Activated CD4-positive, alpha-beta T cell treated with anti-CD3 and anti-CD28 coated beads, Interleukin-2, amount 50 U/mL, for 48 hours (primary cell): ENCODE measurements at regions not wholly inside any gene's neighbourhood (a gene's known extent, or its start where the extent isn't known, plus 50 kb on each side); places are given as distances from the start of the nearest gene placed in this dataset.

Experiments used
- DNase-seq, 2 experiments: peaks; one replicate each; pipeline ENCODE4 v3.0.0-alpha.2; 2020

DNA sequence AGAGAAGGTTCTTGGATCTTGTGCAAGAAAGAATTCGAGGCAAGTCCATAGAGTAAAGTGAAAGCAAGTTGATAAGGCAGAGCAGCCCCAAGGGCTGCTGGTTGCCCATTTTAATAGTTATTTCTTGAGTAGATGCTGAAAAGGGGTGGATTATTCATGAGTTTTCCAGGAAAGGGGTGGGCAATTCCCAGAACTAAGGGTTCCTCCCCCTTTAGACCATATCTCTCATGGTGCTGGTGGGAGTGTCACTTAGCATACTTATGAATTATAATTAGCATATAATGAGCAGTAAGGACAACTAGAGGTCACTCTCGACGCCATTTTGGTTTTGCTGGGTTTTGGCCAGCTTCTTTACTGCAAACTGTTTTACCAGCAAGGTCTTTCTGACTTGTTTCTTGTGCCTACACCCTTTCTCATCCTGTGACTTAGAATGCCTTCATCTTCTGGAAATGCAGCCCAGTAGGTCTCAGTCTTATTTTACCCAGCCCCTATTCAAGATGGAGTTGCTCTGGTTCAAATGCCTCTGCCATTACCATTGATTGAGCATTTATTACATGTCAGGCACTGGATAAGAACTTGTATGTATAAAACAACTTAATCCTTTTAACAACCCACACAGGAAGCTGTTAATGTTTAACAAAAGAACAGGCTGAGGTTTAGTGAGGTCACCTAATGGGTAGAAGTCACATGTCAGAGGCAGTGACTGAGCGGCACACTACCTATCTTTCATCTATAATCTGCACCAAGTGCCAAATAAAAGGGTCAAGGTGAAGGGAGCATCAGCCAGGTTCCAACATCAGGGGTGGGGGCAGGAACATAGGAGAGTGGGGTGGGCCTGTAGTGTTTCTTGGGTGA lies 250.9 kb downstream of the ICOS start:
- no peak for DNase-seq

DNA sequence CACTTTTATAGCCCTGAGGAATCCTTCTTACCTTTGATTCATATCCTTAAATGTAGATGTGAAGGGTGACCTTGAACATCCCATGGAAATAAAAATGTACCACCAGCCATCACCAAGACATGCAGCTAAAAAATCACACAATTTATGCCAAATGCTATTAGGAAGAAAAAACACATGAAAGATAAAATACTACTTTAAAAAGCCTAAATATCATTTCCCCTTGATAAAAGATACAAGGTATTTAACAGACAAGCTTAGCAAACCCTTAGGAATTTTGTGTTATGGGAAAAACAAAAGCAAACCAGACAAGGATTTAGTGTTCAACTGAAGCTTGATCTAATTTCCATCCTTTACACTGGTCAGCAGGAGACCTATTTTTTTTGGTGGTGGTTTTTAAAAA lies 255.0 kb downstream of the ICOS start:
- DNase-seq: no peak

DNA sequence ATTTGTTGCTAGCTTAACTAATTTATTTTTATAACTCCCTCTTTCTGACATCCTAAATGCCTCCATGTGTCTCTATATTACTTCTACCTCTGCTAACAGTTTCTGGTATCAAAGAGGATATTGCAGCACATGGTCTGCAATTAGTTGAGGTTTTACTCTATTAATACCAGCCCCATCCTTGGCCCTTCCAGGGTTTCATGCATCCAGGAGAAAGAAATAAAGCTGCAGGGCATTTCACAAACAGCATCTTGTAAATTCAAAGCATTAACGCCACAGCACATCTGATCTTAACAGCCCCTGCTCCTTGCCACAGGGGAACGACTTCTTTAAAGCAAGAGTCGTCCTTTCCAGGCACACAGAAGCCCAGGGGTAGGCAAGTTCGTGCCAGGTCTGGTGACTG lies 258.9 kb downstream of the ICOS start:
- no peak for DNase-seq

DNA sequence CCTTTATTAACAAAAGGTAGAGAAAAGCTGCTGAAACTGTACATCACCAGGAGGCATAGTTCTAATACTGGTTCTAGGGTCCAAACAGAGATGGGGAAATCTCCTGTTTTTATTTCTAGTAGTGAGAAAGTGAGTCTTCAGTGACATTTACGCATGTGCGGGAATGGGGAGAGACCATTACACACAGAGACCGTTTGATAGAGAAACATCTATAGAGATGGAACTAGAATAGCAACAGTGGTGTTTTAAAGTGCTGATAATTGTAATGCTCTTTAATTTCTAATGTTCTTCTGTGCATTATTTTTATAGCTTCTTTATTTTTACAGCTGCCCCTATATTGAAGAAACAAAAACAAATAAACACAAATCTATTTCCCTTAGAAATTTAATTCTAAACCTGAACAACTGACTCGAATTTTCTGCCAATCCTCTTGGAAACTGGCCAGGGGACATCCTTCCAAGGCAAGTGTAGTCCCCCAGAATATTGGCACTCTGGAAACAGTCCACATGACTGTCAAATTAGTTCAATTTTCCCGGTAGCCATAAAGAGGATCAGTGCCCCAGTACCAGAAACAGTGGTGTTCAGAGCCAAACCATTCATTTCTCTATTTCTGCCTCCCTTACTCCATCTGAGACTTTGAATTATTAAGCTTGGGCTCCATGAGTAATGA lies 260.9 kb downstream of the ICOS start:
- no peak for DNase-seq

DNA sequence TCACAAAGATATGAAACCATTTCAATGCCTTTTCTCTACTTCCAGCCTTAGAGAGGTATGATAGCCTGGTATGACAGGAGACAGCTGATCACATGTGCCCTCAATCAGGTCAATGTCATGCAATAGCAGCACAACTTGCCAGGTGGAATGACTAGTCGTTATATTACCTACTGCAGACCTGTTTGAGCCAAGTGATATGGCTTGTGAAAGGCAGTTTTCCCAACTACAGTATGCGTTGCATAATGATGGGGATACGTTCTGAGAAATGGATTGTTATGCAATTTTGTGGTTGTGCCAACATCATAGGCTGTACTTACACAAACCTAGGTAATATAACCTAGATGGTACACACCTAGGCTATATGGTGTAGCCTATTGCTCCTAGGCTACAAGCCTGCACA lies 262.8 kb downstream of the ICOS start:
- DNase-seq: no peak

DNA sequence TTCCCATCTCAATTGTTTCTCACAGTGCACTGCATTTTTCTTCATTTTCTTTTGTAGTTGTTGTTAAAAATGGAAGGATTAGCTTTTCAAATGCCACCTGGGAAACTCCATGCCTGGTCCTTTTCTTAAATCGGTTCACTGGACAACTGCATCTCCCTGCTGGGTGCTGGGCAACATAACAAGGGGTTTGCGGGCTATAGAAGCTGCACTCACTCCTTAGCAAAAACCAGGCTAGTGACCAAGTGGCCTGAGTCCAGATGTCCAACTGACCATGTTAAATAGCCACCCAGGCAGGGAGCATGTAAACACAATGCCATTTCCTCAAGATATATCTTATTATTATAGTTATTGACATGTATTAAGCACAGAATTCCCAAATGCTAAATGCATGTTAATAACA lies 264.9 kb downstream of the ICOS start:
- DNase-seq: no peak

DNA sequence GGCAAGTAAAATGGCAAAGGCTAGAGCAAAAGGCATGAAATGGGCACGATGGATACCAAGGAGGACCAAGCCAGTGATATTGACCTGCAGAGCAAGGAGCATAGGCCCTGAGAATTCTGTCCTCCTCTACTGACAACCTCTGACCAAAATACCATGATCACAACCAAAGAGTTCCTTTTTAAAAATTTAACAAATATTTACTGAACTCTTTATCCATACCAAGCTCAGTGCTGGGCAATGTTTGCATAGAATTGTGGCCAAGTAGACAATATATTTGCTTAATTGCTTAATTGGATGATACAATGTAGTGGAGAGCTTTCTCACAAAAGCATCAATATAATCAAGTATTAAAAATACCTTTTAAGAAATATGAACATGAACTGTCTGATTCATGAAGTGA lies 265.7 kb downstream of the ICOS start:
- DNase-seq: no peak

DNA sequence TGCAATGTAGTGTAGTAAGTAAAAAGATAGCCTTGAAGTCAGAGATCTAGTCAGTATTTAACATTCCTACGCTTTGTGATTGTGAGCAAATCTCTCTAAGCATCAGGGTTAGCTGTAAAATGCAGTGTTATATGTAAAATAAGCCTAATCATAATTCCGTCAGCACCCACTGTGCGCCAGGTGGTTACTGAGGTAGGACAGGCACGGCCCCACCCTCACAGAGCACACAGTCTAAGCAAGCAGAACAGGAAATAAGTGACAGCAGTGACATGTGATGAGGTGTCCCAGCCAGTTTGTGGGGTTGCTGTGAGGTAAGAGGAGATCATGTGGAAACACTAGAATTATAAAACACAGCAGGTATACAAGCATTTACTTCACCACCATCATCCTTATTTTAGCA lies 267.1 kb downstream of the ICOS start:
- no peak for DNase-seq

DNA sequence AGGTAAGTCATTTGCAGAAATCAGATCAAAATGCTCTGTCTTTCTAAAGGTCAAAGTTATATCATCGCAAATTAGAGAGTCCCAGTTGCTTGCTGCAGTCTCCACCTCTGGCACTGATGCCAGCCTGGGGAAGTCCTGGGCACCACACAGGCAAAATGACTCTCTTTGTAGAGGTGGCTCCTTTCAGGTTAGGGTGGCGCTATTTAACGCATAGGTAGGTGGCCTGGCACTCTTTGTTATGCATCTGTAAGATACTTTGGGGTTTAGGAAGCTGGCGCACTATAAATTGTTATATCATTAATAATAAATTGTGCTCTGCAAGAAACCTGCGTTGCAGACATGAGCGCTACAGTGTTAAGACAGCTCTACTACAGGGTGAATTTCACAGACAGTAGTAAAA lies 268.5 kb downstream of the ICOS start:
- no peak for DNase-seq

DNA sequence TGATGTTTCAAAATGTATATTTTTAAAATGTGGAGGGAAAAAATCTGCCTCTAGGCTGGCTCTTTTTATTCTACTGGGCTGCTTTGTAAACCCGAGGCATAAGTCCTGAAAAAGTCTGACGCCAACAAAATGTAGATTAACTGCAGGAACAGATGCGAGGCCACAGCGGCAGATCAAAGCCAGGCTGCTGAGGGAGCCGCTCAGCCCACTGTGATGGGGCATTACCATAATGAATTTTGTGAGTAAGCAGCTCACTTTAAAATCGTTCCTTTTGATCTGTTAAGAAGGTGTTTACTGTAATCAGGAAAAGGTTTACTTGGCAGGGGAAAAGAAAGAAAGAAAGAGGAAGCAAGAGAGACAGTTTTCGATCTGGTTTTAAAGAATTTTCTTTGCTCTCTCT lies 269.0 kb downstream of the ICOS start:
- no peak for DNase-seq

DNA sequence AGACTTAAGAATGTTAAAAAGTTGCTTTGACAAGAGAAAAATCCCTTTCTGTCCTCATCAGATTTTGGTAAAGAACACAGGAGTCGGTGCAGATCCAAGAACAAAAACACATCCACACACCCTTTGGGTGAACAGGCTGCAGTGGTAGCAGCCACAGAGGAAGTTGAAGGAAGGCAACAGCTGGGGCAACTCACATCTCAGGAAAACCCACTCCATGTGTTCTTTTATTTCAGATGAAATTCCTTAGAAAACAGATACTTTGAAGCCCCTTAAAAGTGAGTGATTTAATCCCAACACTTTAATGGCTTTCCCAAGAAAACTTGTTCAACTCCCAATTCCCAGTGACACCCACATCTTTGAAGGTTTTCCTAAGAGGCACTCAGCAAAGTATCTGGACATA lies 271.3 kb downstream of the ICOS start:
- no peak for DNase-seq

DNA sequence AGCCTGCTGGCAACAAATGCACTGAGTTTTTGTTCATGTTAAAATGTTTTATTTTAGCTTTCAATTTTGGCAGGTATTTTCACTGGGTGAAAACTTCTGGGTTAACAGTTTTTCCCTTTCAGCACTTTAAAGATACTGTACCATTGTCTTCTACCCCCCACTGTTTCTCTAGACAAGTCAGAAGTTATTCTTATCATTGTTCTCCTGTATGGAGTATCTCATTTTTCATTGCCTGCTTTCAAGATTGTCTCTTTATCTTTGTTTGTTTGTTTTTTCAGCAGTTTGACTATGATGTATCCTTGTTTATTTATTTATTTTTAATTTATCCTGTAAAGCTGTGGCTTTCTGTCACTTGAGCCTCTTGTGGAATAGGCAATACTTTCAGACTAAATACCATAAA lies 277.0 kb downstream of the ICOS start:
- DNase-seq: no peak

DNA sequence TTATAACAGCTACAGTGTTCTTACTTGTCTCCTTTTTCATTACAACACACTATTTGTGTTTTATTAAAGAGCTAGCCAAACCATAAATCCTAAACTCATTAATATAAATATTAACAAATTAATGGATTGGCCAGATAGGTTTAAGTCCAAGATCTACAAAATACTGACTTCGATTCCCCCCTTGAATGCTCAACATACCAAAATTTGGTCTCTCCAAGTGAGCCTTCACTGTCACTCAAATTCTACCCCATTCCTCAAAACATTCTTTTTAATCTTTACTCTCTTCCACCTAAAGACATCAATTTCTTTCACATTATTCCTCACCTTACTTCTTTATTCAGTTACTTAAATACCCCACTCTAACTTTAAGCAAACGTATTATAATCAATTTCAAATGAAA lies 281.5 kb downstream of the ICOS start:
- no peak for DNase-seq

DNA sequence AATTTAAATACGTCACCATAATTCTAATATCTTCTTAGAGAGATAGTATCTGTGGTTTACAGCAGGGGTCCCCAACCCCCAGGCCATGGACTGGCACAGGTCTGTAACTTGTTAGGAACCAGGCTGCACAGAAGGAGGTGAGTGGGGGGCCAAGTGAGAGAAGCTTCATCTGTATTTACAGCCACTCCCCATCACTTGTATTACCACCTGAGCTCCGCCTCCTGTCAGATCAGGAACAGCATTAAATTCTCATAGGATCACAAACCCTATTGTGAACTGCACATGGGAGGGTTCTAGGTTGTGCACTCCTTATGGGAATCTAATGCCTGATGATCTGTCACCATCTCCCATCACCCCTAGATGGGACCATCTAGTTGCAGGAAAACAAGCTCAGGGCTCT lies 282.6 kb downstream of the ICOS start:
- no peak for DNase-seq

DNA sequence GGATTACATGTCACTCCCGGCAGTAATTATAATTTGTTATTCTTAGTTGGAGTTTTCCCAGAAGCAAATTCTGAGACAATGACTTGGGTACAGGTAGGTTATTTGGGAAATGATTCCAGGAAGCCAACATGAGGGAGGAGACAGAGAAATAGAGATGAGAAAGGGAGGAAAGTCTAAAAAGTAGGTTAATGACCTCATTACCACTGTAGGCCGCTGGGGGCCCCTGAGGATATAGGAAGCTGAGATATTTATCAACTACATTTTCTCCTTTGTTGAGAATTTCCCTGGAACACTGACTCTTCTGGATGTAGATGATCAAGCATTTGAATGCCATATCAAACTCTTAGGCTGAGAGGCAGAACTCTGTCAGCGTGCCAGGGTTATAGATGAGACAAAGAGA lies 284.3 kb downstream of the ICOS start:
- no peak for DNase-seq

DNA sequence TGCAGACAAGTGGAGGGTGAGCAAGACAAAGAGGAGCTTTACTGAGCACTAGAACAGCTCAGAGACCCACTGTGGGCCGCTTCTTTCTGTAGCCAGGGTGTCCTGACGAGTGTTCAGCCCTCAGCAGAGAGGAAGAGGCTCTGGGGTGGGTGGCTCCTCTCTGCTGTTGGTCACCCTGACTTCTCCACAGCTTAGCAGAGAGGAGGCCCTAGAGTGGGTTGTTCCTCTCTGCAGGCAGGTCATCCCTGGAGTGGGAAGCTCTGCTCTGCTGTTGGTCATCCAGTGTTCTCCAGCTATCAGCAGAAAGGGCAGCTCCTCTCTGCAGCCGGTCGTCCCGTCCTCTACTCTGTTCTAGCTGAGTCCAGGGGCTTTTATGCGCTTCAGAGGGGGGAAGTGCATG lies 286.5 kb downstream of the ICOS start:
- DNase-seq: no peak

DNA sequence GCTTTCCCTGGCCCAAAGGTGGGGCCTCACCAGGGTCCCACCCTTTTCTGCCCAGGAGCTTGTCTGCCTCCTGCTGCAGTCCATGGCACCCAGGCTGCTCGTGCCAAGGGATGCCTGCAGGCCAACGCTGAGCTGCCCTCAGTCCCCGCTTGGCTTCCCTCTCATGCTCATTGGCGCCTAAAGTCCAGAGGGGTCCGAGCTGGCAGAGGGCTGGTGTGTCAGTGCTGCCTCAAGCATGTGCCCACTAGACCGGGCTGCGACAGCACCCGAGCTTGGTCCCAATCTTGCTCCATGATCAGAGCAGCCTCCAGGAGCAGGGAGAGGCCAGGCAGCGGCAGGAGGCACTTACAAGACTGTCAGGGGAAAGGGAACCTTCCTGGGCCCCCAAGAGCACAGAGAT lies 287.0 kb downstream of the ICOS start:
- DNase-seq: no peak

DNA sequence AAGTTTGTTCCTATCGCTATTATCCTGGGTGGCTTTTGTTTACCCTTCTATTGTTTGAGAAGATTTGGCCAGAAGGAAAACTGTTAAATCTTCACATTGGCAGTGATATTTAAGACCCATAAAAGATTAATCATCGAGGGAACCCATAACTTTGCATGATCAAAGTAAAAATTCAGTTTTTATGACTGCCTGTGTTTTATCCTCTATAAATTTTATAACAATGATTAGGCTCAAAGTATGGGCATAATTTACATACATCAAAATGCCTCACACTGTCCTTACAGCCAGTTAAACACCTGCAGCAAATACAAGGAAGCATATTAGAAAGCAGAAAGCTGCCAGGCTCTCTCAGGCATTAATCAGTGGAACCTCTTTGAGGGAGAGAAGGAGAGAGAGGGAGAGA lies 289.1 kb downstream of the ICOS start:
- no peak for DNase-seq

DNA sequence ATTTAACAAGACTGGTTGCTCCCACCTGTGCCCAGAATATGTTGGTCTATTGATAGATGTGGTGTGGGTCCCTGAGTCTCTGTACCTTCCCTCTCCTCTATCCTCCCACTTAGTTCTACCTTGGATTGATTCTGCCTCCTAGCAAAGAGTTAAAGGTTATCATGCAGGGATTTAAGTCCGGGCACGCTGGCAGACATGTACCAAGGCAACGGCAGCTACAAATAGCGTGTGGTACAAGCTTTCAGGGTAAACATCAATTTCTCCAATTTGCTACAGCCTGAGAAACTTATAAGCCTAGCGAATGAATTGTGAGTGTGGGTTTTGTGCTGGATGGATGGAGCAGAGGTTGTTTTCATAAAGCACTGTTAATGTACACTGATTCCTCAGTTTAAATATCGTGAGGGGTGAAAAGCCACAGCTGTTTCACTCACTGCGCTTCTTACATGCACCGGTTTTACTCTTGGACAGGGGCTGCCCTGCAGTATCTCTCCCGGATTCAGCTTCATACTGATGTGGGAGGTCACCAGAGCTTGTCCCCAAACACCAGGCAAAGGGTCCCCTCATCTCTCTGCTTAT lies 289.8 kb downstream of the ICOS start:
- no peak for DNase-seq

DNA sequence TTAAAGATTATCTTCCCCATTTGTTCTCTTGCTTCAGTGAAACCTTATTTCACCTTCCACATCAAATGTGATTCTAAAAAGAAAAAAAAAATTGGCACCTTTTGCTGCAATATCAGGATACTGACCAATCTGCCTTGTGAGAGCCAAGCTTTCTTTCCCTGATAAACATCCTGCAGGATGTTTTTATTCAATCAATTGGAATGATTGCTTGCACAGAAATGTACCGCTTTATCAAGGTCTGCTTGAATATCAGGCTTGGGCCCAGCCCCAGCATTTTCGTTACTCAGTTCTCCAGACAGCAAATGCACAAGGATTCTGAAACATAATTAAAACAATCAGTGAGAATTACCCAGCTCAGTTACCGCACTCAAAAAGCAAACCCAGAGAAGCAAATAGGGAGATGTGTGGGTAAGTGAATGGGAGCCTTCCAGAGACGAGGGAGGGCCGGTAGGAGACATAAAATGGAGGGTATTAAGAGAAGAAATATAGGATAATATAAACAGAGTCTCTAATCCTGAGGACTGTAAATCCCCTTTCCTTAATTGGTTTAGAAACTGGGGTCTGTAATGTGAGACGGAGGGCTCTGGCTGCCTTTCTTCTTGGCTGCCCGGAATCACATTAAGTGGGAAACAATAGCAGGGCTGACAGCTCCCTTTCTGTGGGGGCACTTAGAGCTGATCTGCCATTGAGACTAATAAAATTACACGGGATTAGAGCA lies 291.8 kb downstream of the ICOS start:
- DNase-seq: no peak

DNA sequence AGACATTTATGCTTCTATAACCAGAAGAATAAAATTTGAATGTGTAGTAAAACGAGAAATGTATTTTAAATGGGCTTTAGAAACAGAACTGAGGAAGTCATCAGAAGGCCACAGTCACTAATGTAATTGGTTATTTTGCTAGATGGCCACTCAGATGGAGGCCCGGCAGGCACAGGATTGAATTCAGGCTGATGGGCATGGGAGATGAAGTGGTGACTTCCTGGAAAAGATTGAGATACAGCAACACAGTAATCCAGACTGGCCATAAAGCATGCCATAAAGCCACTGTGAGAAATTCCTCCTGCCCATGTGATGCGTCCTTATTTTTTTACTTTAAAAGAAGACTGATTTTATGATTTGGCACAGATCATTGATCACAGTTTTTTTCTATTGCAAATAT lies 297.7 kb downstream of the ICOS start:
- no peak for DNase-seq

DNA sequence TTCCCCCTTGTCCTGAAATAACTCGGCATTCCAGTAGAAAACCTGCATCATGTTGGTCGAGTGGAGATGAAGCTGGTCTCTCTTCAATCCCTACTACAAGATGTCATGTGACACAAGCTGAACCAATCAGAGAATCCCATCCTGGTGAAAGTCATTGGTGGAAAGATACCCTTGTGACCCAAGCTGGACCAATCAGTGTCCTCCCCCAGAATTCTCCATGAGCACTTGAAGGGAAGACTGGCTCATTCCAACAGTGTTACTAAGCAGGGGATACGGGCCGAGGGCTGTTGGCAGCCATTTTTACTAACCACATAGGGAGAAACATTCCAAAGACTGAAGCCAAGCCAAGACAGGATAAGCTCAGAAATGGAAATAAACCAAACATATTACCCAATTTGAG lies 298.3 kb downstream of the ICOS start:
- DNase-seq: no peak

DNA sequence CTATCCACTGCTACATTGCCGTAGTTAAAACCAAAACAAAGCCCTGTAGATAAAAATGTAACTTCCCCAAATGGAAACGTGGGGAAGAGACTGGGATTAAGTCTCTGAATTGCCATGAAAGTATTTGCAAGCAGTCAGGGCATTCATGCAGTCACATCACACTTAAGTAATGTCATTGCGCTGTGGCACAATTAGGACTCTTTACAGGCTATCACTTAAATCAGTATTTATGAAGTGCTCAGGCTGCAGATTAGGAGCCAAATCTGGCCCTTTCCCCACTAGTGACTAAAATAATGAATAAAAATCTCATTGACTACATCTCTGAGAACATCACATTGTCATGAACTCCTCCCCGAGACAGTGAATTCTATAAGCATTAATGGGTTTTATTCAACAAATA lies 300.9 kb downstream of the ICOS start:
- no peak for DNase-seq
